ENCODE measurements at regions not wholly inside any gene's neighbourhood (a gene's known extent, or its start where the extent isn't known, plus 50 kb on each side); places are given as distances from the start of the nearest gene placed in this dataset.

GRCh38 chr6:113636357-113636824 lies 220.8 kb upstream of the MARCKS start:
- no peak for DNase-seq (ENCODE audit: low read depth)
- TF ChIP-seq CTCF (conservative IDR thresholded peaks at IDR 0.05; ENCODE audit: low read depth, low read length) = no peak

GRCh38 chr6:113640051-113640450 lies 217.1 kb upstream of the MARCKS start:
- no peak for TF ChIP-seq CTCF (conservative IDR thresholded peaks at IDR 0.05; ENCODE audit: low read depth, low read length)
- DNase-seq (ENCODE audit: low read depth) = no peak

More at GRCh38 chr6:113636357-113636824, 220.8 kb upstream of the MARCKS start:
- H3K4me3 ChIP-seq (ENCODE audit: low read length) = no peak overlapping the region

GRCh38 chr6:113642001-113642713 lies 215.0 kb upstream of the MARCKS start:
- H3K4me3 ChIP-seq (ENCODE audit: low read length) = no peak overlapping the region
- DNase-seq (ENCODE audit: low read depth) = no peak
- TF ChIP-seq CTCF (conservative IDR thresholded peaks at IDR 0.05; ENCODE audit: low read depth, low read length) = no peak

More at GRCh38 chr6:113640051-113640450, 217.1 kb upstream of the MARCKS start:
- H3K4me3 ChIP-seq (ENCODE audit: low read length) = no peak overlapping the region

- TF ChIP-seq CTCF (conservative IDR thresholded peaks at IDR 0.05; ENCODE audit: low read depth, low read length) = no peak
- DNase-seq (ENCODE audit: low read depth) = no peak
- H3K4me3 ChIP-seq (ENCODE audit: low read length) = no peak overlapping the region
Observed at GRCh38 chr6:113642714-113643406, 214.3 kb upstream of the MARCKS start.

GRCh38 chr6:113643407-113643770 lies 213.8 kb upstream of the MARCKS start:
- no peak for TF ChIP-seq CTCF (conservative IDR thresholded peaks at IDR 0.05; ENCODE audit: low read depth, low read length)
- DNase-seq (ENCODE audit: low read depth) = no peak
- no peak overlapping the region for H3K4me3 ChIP-seq (ENCODE audit: low read length)

GRCh38 chr6:113644861-113645575 lies 212.1 kb upstream of the MARCKS start:
- no peak for DNase-seq (ENCODE audit: low read depth)
- H3K4me3 ChIP-seq (ENCODE audit: low read length) = no peak overlapping the region
- no peak for TF ChIP-seq CTCF (conservative IDR thresholded peaks at IDR 0.05; ENCODE audit: low read depth, low read length)

Measured in retinal pigment epithelial cell (primary cell).